NOMO-1 (cell line): ENCODE measurements at regions not wholly inside any gene's neighbourhood (a gene's known extent, or its start where the extent isn't known, plus 50 kb on each side); places are given as distances from the start of the nearest gene placed in this dataset.

Experiments
- DNase-seq, 2 experiments: peaks; one replicate each; lab custom pipeline; 2025; ENCODE audit not compliant: unreplicated experiment in 2 of 2; lab: John Stamatoyannopoulos, UW

- DNase-seq: no peak
Measured at GRCh38 chr5:124399426-124399961, 346.9 kb downstream of the ZNF608 start.

DNA sequence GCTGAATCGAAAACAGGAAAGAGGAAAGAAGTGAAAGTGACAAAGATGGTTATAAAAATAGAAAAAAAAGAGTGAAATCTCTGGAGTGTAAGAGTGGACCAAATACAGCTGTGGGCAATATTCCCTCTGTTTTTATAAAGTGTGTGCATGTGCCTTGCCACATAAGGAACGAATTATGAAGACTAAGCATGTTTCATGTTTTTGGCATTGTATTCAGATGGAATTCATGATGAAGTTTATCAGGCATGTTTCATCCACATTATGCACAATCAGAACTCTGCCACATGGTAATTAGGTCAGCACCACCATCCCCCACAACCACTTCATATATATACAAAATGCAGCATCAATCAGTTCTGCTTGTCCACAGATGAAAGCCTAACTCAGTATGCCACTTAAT lies 348.0 kb downstream of the ZNF608 start:
- peak in 1 of 2 experiments; percentile 2 for DNase-seq

GRCh38 chr5:124397317-124397716 lies 349.1 kb downstream of the ZNF608 start:
- DNase-seq: no peak

GRCh38 chr5:124395926-124396325 lies 350.5 kb downstream of the ZNF608 start:
- DNase-seq: no peak

GRCh38 chr5:124395287-124395686 lies 351.2 kb downstream of the ZNF608 start:
- no peak for DNase-seq

- no peak for DNase-seq
Measured at GRCh38 chr5:124394700-124395245, 351.7 kb downstream of the ZNF608 start.

DNA sequence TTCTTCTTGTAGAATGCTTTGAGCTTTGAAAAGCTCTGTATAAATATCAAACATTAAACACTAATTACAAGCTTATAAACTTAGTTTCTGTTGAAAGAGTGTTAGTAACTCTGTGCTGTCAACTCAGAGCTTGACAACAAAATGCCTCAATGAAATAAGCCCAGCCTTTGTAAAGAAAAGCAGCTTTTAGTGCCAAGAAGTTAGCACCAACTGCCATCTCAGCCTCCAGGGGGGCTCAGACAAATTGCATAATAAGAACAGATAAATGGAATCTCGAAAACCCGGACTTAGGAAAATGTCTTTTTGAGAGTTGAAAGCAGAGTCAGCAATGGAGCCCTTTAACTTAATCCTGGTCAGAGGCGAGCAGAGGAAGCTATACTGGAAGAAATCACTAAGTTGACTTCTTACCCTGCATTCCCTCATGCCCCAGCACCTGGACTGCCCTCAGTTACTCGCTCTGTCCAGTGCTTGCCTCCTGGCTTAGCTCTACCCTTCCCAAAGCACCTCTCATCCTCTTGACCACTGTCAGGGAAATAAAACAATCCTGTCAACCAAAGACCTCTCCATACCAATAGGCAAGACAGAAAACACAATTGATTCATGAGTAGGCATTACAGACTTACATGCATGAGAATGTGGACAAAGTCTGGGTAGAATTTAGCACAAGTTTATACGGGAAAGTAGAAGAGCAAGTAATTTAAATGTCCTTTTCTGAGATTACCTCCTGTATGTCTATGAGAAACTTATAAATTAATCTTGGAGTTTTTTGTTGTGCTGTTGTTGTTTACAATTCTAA lies 352.7 kb downstream of the ZNF608 start:
- DNase-seq: no peak

- no peak for DNase-seq
Measured at GRCh38 chr5:124383693-124384092, 362.7 kb downstream of the ZNF608 start.

DNA sequence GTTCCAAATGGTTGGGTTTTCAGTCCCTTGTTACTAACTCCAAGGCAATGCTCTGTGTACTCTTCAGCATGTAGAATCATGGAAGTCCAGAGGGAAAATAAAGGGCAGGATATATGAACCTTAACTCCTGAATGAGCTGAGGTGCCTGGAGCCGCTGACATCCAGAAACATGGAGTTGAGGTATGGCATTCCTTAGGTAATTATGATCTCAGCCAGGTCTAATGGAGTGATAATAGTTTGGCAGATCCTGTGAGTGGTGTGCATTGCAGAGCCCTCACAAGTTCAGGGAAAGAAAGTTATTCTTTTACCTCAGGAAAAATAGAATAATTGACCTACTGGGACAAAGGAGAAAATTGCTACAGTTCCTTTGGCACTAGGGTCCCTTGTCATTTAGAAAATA lies 369.1 kb downstream of the ZNF608 start:
- no peak for DNase-seq

DNA sequence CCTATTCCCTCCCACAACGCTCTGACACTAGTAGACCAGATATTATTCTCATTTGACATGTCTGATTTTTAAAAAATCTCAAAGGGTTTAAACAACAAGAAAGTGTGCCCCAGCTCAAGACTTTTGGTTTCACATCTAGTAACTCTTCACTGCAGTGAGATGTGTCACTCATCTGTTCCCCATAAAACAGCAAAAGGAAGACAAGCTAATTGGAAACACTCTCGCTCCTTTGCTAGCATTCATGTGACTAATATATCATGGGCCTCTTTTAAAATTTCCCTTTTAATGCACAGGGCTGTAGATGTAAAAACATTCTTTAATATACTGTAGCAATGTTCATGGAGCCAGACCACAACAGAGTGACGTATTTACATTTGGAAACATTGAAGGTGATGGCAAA lies 372.6 kb downstream of the ZNF608 start:
- DNase-seq: no peak

GRCh38 chr5:124372457-124372856 lies 374.0 kb downstream of the ZNF608 start:
- no peak for DNase-seq

GRCh38 chr5:124371111-124371706 lies 375.2 kb downstream of the ZNF608 start:
- DNase-seq: no peak

DNA sequence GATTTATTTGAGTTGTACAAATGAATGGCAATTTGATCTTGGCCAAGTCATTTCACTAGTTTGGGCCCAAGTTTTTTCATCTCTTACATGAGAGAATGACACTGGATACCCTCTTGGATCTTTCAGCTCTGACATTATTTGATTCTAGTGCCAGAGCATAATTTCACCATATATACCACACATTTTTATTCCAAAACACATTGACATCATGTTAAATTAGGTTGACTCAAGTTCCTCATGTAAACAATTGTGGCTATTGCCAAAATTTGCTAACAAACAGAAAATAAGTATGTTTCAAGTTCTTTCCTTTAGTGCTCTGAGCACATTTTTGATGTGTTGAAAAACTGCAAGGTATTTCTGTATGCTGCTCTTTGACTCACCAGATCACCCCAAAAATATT lies 375.8 kb downstream of the ZNF608 start:
- no peak for DNase-seq

- DNase-seq: no peak
Measured at GRCh38 chr5:124365361-124365801, 381.1 kb downstream of the ZNF608 start.

DNA sequence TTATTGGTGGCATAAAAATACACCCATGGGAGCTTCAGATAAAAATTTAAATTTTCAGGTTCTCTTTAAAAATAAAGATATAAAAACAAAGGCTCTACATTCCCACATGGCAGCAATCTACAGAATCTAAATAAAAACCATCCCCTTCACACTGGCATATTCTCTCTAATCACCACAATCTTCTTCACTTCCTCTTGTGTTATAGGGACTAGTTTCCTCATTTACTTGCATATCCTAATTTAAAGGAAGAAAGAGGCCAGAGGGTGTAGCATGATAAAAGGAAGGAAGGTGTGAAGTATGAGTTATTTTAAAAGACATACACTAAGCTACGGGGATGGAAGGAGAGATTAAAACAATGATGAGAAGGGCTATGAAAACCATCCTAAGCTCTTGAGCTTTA lies 390.5 kb downstream of the ZNF608 start:
- DNase-seq: peak; percentile 22 to 76

DNA sequence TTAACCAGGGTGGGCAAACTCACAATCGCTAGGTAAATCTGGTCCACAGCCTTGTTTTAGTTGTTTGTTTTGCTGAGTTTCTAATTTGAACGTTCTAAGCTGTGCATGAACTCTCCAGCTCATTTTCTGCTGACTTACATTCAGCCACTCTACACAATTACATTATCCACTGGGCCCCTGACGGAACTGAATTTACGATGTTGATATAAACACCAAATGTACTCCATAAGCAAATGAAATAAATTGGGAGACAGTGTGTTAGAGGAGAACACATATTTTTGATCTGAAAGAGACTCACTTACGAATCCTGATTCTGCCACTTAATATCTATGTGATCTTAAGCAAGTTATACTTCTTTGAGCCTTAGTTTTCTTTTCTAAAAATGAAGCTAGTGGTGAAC lies 393.4 kb downstream of the ZNF608 start:
- no peak for DNase-seq

DNA sequence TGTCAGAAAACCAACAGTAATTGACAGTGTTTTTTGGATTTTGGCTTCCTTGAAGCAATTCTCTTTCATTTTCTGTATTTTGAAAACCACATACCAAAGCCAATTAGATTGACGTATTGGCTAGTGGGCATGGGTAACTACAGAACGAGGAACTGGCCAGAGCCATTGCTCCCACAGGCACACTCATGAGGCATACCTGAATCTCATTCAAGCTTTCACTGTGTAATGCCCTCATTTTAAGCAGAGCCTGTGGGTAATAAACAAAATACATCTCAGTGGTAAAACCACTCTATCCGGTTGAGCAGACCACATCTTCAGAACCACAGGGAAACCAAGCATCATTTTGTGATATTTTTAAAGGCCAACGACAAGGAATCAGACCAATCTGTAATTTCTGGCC lies 394.1 kb downstream of the ZNF608 start:
- no peak for DNase-seq

DNA sequence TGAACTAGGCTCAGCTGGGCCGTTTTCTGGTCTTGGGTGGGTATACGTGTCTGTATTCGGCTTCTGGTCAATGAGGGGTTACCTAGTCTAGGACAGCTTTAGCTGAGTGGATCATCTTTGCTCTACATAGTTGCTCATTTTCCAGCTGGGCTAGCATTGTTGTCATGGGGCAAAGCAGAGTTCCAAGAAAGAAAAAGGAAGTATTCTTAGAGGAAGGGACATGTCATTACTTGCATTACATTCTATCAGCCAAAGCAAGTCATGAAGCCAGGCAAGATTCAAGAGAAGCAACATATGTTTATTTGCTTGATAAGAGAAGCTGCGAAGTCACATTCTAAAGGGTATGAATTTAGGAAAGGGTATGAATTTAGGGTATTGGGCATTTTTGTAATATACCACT lies 396.5 kb downstream of the ZNF608 start:
- no peak for DNase-seq

DNA sequence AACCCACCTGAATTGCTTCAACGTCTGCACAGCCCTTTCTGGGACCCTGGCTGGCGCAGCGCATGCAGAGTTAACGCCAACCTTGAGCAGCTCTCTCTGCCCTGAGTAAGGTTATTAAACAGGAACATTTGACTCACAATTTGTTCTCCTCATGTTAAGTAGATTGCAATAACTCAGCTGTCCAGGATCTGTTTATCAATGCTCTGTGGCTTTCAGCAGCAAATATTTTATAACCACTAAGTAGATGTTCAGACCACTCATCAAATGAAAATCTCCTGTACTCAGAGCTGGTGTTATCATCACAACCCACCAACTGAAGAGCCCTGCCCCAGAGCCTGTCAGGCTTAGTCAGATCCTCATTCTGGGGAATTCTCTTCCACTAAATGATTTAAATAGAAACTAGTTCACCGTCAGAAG lies 403.0 kb downstream of the ZNF608 start:
- no peak for DNase-seq

GRCh38 chr5:124342986-124343385 lies 403.5 kb downstream of the ZNF608 start:
- no peak for DNase-seq

DNA sequence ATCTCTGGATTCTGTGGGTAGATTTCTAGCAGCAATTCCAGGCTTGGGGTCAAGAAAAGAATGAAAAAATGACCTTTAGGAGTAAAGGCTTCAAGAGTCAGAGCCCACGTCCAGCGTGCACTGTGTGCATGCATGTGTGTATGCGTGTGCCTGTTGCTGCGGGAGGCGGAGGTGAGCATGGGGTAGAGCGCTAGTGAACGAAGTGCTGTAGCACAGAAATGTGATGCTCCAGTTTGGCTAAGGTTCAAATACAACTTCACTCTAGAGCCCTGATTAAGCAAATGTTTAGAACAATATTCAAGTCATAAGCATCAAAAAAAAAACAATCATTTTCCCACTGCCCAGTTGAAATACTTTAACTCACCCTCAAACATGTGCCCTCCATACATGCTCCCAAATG lies 403.9 kb downstream of the ZNF608 start:
- DNase-seq: no peak

DNA sequence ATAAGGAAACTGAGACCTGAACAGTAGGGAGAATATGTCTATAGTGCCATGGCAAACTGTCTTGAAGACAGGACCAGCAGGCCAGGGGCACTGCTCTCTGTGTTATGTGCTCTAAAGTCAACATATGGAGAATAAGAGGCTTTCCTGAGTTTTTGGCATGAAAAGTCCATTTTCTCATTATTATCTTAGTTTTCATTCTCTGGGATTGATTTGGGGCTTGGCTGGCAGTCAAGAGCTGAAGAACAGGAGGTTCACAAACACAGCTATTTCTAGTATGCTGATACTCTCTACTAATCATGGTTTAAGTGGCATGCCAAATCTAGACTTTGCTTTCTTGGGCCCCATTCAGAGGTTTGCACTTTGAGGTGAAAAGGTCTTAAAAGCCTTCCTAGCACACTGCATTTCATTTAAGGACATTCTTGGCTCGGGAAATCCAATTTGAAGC lies 404.4 kb downstream of the ZNF608 start:
- DNase-seq: no peak
